H9 (cell line): ENCODE measurements at regions not wholly inside any gene's neighbourhood (a gene's known extent, or its start where the extent isn't known, plus 50 kb on each side); places are given as distances from the start of the nearest gene placed in this dataset.

Experiments
- DNase-seq: peaks from one replicate; pipeline ENCODE4 v3.0.0-alpha.2; 2017
- H2AFZ ChIP-seq: one replicate; pipeline ENCODE4 v1.6.1; 2013; ENCODE audit warnings: mild to moderate bottlenecking, low read length, control low read depth, moderate library complexity
- H2AK5ac ChIP-seq: 2 replicates; pipeline ENCODE4 v1.6.1; 2013; ENCODE audit warnings: low read length, control low read depth, mixed read lengths; ENCODE audit not compliant: insufficient read length
- H2BK120ac ChIP-seq: one replicate; pipeline ENCODE4 v1.6.1; 2013; ENCODE audit warnings: low read depth, mild to moderate bottlenecking, low read length, control low read depth, inconsistent platforms; ENCODE audit not compliant: poor library complexity, severe bottlenecking
- H2BK12ac ChIP-seq: 2 replicates; pipeline ENCODE4 v1.6.1; 2013; ENCODE audit warnings: low read length, control low read depth, mixed read lengths, low read depth; ENCODE audit not compliant: insufficient read length
- H2BK15ac ChIP-seq: 2 replicates; pipeline ENCODE4 v1.6.1; 2013; ENCODE audit warnings: low read depth, low read length, control low read depth
- H2BK20ac ChIP-seq: one replicate; pipeline ENCODE4 v1.6.1; 2013; ENCODE audit warnings: low read depth, mild to moderate bottlenecking, low read length, control low read depth, inconsistent platforms; ENCODE audit not compliant: poor library complexity, severe bottlenecking
- H2BK5ac ChIP-seq: 2 replicates; pipeline ENCODE4 v1.6.1; 2013; ENCODE audit warnings: low read length, control low read depth, mixed read lengths; ENCODE audit not compliant: insufficient read length
- H3K14ac ChIP-seq: 2 replicates; pipeline ENCODE4 v1.6.1; 2013; ENCODE audit warnings: low read length, control low read depth; ENCODE audit not compliant: insufficient read depth
- H3K18ac ChIP-seq: 2 replicates; pipeline ENCODE4 v1.6.1; 2013; ENCODE audit warnings: low read depth, mild to moderate bottlenecking, mixed read lengths, low read length, control low read depth; ENCODE audit not compliant: insufficient read length
- H3K23ac ChIP-seq: 2 replicates; pipeline ENCODE4 v1.6.1; 2013; ENCODE audit warnings: low read length, control low read depth, mixed read lengths, low read depth; ENCODE audit not compliant: insufficient read length
- H3K23me2 ChIP-seq: 2 replicates; pipeline ENCODE4 v1.6.1; 2013; ENCODE audit warnings: low read depth, mild to moderate bottlenecking, mixed read lengths, low read length, control low read depth; ENCODE audit not compliant: insufficient read length, poor library complexity, severe bottlenecking
- H3K27ac ChIP-seq: 2 replicates; pipeline ENCODE4 v1.5.1; 2013; ENCODE audit warnings: low read length, control low read depth, mixed read lengths, low read depth; ENCODE audit not compliant: insufficient read length
- H3K27me3 ChIP-seq: 2 replicates; pipeline ENCODE4 v1.6.1; 2013; ENCODE audit warnings: low read length, control low read depth, inconsistent platforms; ENCODE audit not compliant: insufficient read depth
- H3K4ac ChIP-seq: 2 replicates; pipeline ENCODE4 v1.6.1; 2013; ENCODE audit warnings: low read depth, mild to moderate bottlenecking, control low read depth, inconsistent platforms, low read length, moderate library complexity
- H3K4me1 ChIP-seq: 2 replicates; pipeline ENCODE4 v1.6.1; 2013; ENCODE audit warnings: low read length, control low read depth, inconsistent platforms; ENCODE audit not compliant: insufficient read depth
- H3K4me2 ChIP-seq: 2 replicates; pipeline ENCODE4 v1.6.1; 2013; ENCODE audit warnings: low read length, control low read depth, mixed read lengths; ENCODE audit not compliant: insufficient read length, insufficient read depth
- H3K56ac ChIP-seq: 2 replicates; pipeline ENCODE4 v1.6.1; 2013; ENCODE audit warnings: low read depth, mild to moderate bottlenecking, mixed read lengths, low read length, control low read depth; ENCODE audit not compliant: insufficient read length
- H3K79me1 ChIP-seq: 2 replicates; pipeline ENCODE4 v1.6.1; 2013; ENCODE audit warnings: low read depth, mild to moderate bottlenecking, moderate library complexity, low read length, control low read depth, inconsistent platforms; ENCODE audit not compliant: insufficient read depth, poor library complexity, severe bottlenecking
- H3K79me2 ChIP-seq: 2 replicates; pipeline ENCODE4 v1.6.1; 2013; ENCODE audit warnings: low read length, control low read depth, inconsistent platforms; ENCODE audit not compliant: insufficient read depth
- H3K9ac ChIP-seq: 2 replicates; pipeline ENCODE4 v1.6.1; 2013; ENCODE audit warnings: low read length, control low read depth, mixed read lengths; ENCODE audit not compliant: insufficient read length; ENCODE audit errors: extremely low read depth
- H3K9me3 ChIP-seq: one replicate; pipeline ENCODE4 v1.6.1; 2013; ENCODE audit warnings: low read depth, low read length, inconsistent platforms; ENCODE audit not compliant: control insufficient read depth
- H3T11ph ChIP-seq: one replicate; pipeline ENCODE4 v1.6.1; 2013; ENCODE audit warnings: mild to moderate bottlenecking, low read length, control low read depth, inconsistent platforms
- H4K20me1 ChIP-seq: one replicate; pipeline ENCODE4 v1.6.1; 2013; ENCODE audit not compliant: control insufficient read depth, insufficient read length, insufficient read depth
- H4K5ac ChIP-seq: 2 replicates; pipeline ENCODE4 v1.6.1; 2013; ENCODE audit warnings: low read depth, mild to moderate bottlenecking, mixed read lengths, low read length, control low read depth; ENCODE audit not compliant: insufficient read length
- H4K8ac ChIP-seq: replicated peaks from 2 replicates; pipeline ENCODE4 v1.6.1; 2013; ENCODE audit warnings: low read length, control low read depth, mixed read lengths, low read depth; ENCODE audit not compliant: insufficient read length
- H4K91ac ChIP-seq: 2 replicates; pipeline ENCODE4 v1.6.1; 2013; ENCODE audit warnings: low read depth, mild to moderate bottlenecking, moderate library complexity, mixed read lengths, low read length, control low read depth; ENCODE audit not compliant: insufficient read length
- H3K27ac Mint-ChIP-seq, 3 experiments: 2 replicates in 2 of 3; 3 replicates in 1 of 3; pipeline ENCODE4 v1.8.0; 2020 to 2021; ENCODE audit warnings: mixed read lengths in 3 of 3, mild to moderate bottlenecking in 1 of 3, moderate library complexity in 1 of 3
- H3K27me3 Mint-ChIP-seq: 2 replicates; pipeline ENCODE4 v1.8.0; 2021; ENCODE audit warnings: low read depth, mild to moderate bottlenecking, moderate library complexity, mixed read lengths
- H3K36me3 Mint-ChIP-seq, 3 experiments: 2 replicates in 2 of 3; 3 replicates in 1 of 3; pipeline ENCODE4 v1.8.0; 2020 to 2021; ENCODE audit warnings: low read depth in 3 of 3, mixed read lengths in 3 of 3; ENCODE audit not compliant: insufficient read depth in 1 of 3
- H3K4me1 Mint-ChIP-seq, 2 experiments: 2 replicates each; pipeline ENCODE4 v1.8.0; 2020; ENCODE audit warnings: mixed read lengths in 2 of 2
- H3K4me3 Mint-ChIP-seq, 2 experiments: 2 replicates in 1 of 2; 3 replicates in 1 of 2; pipeline ENCODE4 v1.8.0; 2020 to 2021; ENCODE audit warnings: mild to moderate bottlenecking in 2 of 2, mixed read lengths in 2 of 2, moderate library complexity in 1 of 2
- H3K9me3 Mint-ChIP-seq, 2 experiments: 2 replicates in 1 of 2; 3 replicates in 1 of 2; pipeline ENCODE4 v1.8.0; 2020; ENCODE audit warnings: mild to moderate bottlenecking in 2 of 2, mixed read lengths in 2 of 2, moderate library complexity in 1 of 2
- WGBS: extraction: QIAGEN DNeasy Blood & Tissue Kit; methylation state at CpG from one replicate; pipeline ENCODE4 v1.1.7; 2013; ENCODE audit warnings: missing lambda C conversion rate, low lambda C conversion rate, mixed read lengths; ENCODE audit not compliant: insufficient read length; ENCODE audit errors: extremely low coverage; 5-methylcytosine and 5-hydroxymethylcytosine counted together
- TF ChIP-seq, protein P1 (sequence below): fragments of 200-600 bp; sonication (generic); conservative IDR thresholded peaks from 3 replicates; pipeline ENCODE4 v1.8.0; 2021; ENCODE audit warnings: antibody characterized with exemption, mild to moderate bottlenecking

DNA sequence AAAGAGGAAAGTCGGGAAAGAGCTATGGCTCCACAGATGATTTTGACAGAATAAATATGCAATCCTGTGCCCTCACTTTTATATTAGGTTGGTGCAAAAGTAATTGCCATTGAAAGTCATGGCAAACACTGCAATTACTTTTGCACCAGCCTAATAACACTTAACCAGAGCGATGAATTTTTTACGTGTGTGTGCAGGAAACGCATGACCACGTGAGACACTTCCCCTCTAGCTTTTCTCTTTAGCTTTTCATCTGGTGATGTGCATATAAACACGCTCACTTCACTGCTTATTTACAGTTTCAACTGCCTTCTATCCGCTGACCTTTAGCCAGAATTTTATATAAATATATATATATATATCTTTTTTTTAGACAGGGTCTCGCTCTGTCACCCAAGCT lies 216.3 kb upstream of the PSMD7 start:
- Mint-ChIP-seq H3K27me3 (no peaks in the 10 kb centered on the region), H3K36me3 (peaks cover 4 to 9% (median 8%) of the 10 kb centered on the region in 3 experiments), H3K4me1 (peaks cover 12 to 15% of the 10 kb centered on the region in 2 experiments), H3K27ac (no peak overlapping the region), H3K9me3 (peaks cover 8 to 9% of the 10 kb centered on the region in 2 experiments), H3K4me3 (no peak overlapping the region)
- no peak overlapping the region for H3K27ac ChIP-seq
- WGBS, result no CpG with 5 or more reads among the region's 8 CpGs
- H3K4me2 ChIP-seq, result no peak overlapping the region
- H3K4ac ChIP-seq, result no peak overlapping the region
- no peak overlapping the region for H3T11ph ChIP-seq
- H3K23ac ChIP-seq, result no peak overlapping the region
- no peak overlapping the region for H2BK5ac ChIP-seq
- H3K14ac ChIP-seq, result no peak overlapping the region
- no peak overlapping the region for H2AK5ac ChIP-seq
- H2BK15ac ChIP-seq, result no peak overlapping the region
- no peak overlapping the region for H4K8ac ChIP-seq
- H2BK120ac ChIP-seq, result no peak overlapping the region
- H3K18ac ChIP-seq, result no peak overlapping the region
- H4K5ac ChIP-seq, result no peak overlapping the region
- H3K56ac ChIP-seq, result no peak overlapping the region
- H2BK20ac ChIP-seq, result no peak overlapping the region
- H4K20me1 ChIP-seq, result no peaks in the 10 kb centered on the region
- TF ChIP-seq, protein P1, sequence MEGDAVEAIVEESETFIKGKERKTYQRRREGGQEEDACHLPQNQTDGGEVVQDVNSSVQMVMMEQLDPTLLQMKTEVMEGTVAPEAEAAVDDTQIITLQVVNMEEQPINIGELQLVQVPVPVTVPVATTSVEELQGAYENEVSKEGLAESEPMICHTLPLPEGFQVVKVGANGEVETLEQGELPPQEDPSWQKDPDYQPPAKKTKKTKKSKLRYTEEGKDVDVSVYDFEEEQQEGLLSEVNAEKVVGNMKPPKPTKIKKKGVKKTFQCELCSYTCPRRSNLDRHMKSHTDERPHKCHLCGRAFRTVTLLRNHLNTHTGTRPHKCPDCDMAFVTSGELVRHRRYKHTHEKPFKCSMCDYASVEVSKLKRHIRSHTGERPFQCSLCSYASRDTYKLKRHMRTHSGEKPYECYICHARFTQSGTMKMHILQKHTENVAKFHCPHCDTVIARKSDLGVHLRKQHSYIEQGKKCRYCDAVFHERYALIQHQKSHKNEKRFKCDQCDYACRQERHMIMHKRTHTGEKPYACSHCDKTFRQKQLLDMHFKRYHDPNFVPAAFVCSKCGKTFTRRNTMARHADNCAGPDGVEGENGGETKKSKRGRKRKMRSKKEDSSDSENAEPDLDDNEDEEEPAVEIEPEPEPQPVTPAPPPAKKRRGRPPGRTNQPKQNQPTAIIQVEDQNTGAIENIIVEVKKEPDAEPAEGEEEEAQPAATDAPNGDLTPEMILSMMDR, result no peak
- no peaks in the 10 kb centered on the region for H3K9me3 ChIP-seq
- H3K79me2 ChIP-seq, result no peaks in the 10 kb centered on the region
- H2AFZ ChIP-seq, result no peak overlapping the region
- H3K27me3 ChIP-seq, result no peaks in the 10 kb centered on the region
- H2BK12ac ChIP-seq, result no peak overlapping the region
- H3K4me1 ChIP-seq, result no peaks in the 10 kb centered on the region
- no peaks in the 10 kb centered on the region for H3K79me1 ChIP-seq
- no peak for DNase-seq
- no peaks in the 10 kb centered on the region for H3K23me2 ChIP-seq
- no peak overlapping the region for H4K91ac ChIP-seq
- no peak overlapping the region for H3K9ac ChIP-seq
